PC-9 (cell line): ENCODE measurements at regions not wholly inside any gene's neighbourhood (a gene's known extent, or its start where the extent isn't known, plus 50 kb on each side); places are given as distances from the start of the nearest gene placed in this dataset.
"Not testable (repeated sequence)": the region's sequence is repeated elsewhere in the genome, so short reads cannot be mapped to it uniquely, and the experiment has no call there.

Experiments
- CTCF ChIP-seq: fragments of 200-600 bp; sonication (generic); conservative IDR thresholded peaks from 2 replicates; pipeline ENCODE4 v1.6.1; 2017; ENCODE audit warnings: mixed run types, antibody characterized with exemption, mild to moderate bottlenecking, moderate library complexity
- EZH2 ChIP-seq: fragments of 200-600 bp; sonication (generic); IDR thresholded peaks from 2 replicates; pipeline ENCODE4 v1.8.0; 2017; ENCODE audit warnings: antibody characterized with exemption, low read depth

DNA sequence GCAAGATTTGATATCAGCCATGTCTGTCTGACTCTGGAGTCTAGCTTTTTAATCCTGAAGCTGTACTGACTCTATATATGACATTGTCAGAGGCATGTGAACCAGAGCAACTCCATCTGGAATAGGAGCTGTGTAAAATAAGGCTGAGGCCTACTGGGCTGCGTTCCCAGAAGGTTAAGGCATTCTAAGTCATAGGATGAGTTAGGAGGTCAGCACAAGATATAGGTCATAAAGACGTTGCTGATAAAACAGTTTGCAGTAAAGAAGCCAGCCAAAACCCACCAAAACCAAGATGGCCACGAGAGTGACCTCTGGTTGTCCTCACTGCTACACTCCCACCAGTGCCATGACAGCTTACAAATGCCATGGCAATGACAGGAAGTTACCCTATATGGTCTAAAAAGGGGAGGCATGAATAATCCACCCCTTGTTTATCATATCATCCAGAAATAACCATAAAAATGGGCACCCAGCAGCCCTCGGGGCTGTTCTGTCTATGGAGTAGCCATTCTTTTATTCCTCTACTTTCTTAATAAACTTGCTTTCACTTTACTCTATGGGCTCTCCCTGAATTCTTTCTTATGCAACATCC, 172.7 kb upstream of the KRR1 start:
- not testable (repeated sequence) for TF ChIP-seq CTCF, EZH2
